ENCODE measurements at regions not wholly inside any gene's neighbourhood (a gene's known extent, or its start where the extent isn't known, plus 50 kb on each side); places are given as distances from the start of the nearest gene placed in this dataset.
"Not testable (repeated sequence)": the region's sequence is repeated elsewhere in the genome, so short reads cannot be mapped to it uniquely, and the experiment has no call there.

GRCh38 chr15:35281515-35281914 is 196.4 kb upstream of the NANOGP8 start:
- DNase-seq: no peak

- no peak for DNase-seq
Measured at GRCh38 chr15:35279811-35280210, 194.7 kb upstream of the NANOGP8 start.

DNA sequence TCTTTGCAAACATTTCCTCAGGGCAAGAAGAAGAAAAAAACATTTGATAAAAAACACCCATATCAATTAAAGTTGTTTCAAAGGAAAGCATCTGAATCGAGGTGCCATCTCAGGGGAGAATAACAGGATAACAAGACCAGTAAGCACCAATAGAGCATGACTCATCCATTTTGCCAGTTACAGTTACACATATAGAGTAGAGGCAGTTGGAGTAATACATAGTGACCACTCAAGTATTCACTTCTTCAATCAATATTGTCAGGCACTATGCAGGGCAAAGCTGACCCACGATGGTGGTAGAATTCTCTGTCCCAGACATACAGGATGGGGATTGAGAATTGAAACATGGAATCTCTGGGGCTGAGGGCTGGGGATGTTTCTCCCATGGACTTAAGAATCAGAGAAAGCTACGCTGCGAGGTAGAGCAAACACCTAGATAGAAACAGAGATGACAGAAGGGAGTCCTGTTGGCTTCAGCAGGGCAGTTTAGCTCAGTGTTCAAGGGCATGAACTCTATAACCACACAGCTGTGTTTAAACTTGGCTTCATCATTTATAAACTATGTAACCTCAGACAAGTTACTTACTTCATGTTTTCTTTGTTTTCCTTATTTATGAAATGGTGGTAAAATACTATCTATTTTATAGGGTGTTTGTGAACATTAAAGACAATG is 186.4 kb upstream of the NANOGP8 start:
- DNase-seq: no peak

DNA sequence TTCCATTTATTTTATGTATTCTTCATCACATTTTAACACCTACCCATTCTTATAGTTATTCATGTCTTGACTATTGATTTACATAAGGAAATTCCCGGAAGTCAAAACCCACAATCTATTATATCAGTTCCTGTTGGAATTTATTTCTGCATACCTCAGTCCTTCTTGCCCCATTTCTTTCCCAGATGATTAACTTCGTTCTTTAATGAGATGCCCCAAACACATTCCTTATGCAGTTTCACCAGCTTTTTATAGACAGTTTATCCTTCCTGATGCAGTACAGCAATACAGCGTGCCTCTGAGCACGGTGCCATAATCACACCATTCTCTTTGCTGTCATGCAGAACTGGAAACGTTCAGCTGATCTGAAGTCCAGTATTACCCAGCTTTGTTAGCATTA is 175.8 kb upstream of the NANOGP8 start:
- no peak for DNase-seq

- not testable (repeated sequence) for DNase-seq
Measured at GRCh38 chr15:35260274-35260673, 175.2 kb upstream of the NANOGP8 start.

- no peak for DNase-seq
Measured at GRCh38 chr15:35256551-35256950, 171.5 kb upstream of the NANOGP8 start.

DNA sequence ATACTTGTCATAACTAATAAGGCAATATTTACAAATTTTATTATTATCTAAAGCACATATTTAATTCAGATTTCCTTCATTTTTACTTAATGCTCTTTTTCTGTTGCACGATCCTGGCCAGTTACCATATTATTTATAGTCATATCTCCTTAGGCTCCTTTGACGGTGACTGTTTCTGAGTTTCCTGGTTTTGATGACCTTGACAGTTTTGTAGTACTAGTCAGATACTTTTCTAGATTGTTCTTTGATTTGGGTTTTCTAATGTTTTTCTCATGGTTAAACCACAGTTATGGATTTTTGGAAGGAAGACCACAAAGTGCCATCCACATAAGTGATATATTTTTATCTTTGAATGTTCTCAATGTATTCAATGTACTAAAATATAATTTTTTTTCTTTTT is 171.0 kb upstream of the NANOGP8 start:
- DNase-seq: no peak

DNA sequence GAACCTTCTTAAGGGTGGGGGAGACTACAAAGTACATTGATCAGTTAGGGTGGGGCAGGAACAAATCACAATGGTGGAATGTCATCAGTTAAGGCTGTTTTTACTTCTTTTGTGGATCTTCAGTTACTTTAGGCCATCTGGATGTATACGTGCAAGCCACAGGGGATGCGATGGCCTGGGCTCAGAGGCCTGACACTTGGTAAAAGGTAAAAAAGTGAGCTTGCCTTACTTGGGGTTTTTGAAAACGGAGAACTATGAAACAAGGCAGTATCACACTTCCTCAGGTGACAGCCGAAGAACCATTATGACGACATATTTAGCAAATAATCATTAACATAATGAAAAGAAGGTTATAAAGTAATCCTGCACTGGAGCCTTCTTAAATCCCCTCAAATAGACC is 169.8 kb upstream of the NANOGP8 start:
- DNase-seq: not testable (repeated sequence)

GRCh38 chr15:35254062-35254461 is 169.0 kb upstream of the NANOGP8 start:
- no peak for DNase-seq

DNA sequence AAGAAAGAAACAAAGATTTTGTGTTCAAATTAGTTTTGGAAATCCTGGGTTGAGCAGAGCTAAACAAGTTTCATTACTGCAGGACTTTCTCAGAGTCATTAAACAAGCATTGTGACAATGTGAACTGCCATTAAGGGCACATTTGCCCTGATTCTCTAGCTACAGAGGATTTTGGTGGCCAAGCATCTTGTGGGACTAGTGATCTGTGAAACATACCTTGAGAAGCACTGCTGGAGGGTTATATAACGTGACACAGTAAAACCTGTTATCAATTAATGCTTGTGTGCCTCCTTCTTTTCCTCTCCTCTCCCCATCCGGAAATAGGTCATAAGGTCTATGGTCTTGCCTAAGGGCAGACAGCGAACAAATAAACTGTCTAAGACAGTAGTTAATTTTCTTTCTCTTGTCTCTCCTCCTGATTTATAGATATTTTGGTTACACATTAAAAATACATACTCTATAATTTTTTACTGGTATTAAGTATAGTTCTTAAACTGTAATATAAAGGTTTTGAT is 167.3 kb upstream of the NANOGP8 start:
- DNase-seq: no peak

GRCh38 chr15:35247150-35247549 is 162.1 kb upstream of the NANOGP8 start:
- no peak for DNase-seq

GRCh38 chr15:35246451-35246850 is 161.4 kb upstream of the NANOGP8 start:
- no peak for DNase-seq

GRCh38 chr15:35245681-35246080 is 160.6 kb upstream of the NANOGP8 start:
- DNase-seq: not testable (repeated sequence)

- no peak for DNase-seq
Measured at GRCh38 chr15:35244227-35244626, 159.1 kb upstream of the NANOGP8 start.

GRCh38 chr15:35243758-35244157 is 158.7 kb upstream of the NANOGP8 start:
- DNase-seq: no peak

DNA sequence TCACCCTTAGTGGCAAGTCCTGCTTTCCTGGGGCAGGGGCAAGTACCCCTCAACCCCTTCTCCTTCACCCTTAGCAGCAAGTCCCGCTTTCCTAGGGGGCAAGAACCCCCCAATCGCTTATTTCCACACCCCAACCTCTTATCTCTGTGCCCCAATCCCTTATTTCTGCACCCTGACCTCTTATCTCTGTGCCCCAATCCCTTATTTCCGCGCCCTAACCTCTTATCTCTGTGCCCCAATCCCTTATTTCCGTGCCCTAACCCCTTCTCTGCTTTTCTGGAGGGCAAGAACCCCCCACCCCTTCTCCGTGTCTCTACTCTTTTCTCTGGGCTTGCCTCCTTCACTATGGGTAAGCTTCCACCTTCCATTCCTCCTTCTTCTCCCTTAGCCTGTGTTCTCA is 154.6 kb upstream of the NANOGP8 start:
- not testable (repeated sequence) for DNase-seq

DNA sequence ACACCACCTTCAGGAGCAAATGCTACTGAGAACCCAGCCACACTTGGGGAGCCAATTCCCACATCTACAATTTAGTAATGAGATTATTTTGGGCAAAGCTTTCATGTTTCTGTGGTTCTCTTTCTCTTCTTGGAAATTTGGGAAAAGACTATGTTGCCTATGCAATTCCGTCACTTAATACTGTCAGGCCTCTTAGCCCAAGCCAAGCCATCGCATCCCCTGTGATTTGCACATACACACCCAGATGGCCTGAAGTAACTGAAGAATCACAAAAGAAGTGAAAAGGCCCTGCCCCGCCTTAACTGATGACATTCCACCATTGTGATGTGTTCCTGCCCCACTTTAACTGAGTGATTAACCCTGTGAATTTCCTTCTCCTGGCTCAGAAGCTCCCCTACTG is 153.4 kb upstream of the NANOGP8 start:
- not testable (repeated sequence) for DNase-seq

DNA sequence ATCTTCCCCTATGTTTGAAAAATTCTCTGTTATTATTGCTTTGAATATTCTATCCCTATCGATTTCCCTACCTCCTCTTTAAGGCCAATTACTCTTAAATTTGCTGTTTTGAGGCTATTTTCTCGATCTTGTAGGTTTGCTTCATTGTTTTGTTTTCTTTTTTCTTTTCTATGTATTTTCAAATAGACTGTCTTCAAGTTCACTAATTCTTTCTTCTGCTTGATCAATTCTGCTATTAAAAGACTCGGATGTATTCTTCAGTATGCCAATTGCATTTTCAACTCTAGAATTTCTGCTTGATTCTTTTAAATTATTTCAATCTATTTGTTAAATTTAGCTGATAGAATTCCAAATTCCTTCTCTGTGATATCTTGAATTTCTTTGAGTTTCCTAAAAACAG is 144.0 kb upstream of the NANOGP8 start:
- DNase-seq: no peak

DNA sequence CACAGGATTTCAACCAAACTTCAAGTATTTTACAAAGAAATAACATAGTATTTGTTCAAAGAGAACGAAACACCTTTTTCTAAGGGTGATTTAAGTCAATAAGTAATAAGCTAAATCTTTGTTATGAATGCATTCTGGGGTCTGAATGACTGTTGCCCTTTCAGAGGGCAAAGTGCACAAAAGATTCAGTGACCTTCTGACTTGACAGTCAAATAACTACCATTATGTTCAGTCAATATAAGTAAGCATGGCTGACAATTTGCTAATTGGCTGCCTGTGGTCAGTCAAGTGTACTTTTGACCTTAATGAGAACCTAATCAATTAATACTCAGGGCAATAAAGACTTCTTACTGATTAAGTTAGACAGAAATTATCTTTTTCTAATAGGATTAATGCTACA is 133.1 kb upstream of the NANOGP8 start:
- no peak for DNase-seq

GRCh38 chr15:35215093-35215492 is 130.0 kb upstream of the NANOGP8 start:
- DNase-seq: no peak

DNA sequence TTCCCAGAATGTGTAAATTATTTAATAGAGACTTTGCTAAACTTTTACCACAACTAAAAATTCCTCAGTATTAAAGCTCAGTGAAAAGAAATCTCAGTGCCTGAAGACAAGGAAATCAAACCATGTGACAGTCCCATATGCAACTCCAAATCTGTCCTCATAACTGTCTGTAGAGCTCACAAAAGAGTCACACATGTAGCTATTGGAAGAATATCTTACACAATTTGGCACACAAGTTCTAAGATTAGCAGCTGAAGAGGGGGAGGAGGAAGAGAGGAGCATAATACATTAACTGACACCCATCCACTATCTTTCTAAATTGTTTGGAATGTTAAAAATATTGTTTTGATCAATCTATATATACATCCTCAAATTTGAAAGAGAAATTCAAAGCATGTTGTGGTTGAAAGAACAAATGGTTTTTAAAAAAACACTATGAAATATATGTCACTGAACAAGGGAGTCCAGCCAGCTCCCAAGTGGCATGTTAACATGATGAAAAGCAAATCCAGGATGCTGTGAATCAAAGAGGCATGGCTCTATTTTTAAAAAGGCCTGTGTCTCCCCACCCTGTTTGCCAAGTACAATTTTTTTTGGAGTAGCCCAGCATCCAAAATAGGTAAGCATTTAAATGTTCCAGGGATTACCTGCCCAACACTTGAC is 126.3 kb upstream of the NANOGP8 start:
- no peak for DNase-seq

GRCh38 chr15:35210370-35210769 is 125.3 kb upstream of the NANOGP8 start:
- no peak for DNase-seq

- DNase-seq: no peak
Measured at GRCh38 chr15:35209838-35210237, 124.7 kb upstream of the NANOGP8 start.

DNA sequence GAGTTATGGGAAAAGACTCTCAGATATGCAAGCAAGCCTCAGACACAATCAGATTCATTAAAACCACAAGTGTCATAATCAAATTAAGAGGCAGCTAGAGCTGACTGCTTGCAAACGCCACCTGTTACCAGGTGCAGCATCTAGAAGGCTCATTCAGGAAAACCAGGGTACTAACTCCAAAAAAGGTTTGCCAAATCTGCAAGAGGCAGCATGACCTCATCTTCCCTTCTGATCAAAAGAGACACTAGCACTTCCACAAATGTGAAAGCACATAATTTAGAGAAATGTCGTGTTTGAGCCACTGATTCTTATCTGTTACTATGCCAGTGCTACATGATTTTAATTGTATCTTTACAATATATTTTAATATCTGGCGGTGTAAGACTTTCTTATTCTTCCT is 123.3 kb upstream of the NANOGP8 start:
- DNase-seq: no peak
